Aorta (tissue), 5 donors: ENCODE measurements at regions not wholly inside any gene's neighbourhood (a gene's known extent, or its start where the extent isn't known, plus 50 kb on each side); places are given as distances from the start of the nearest gene placed in this dataset.

Experiments used
- ATAC-seq: fragments of 200-7000 bp; cut with Tn5 transposase; one replicate; pipeline ENCODE4 v1.9.1; 2022; ENCODE audit warnings: moderate library complexity; ENCODE audit not compliant: low FRiP score
- DNase-seq, 2 donors: peaks; one replicate each; pipeline ENCODE4 v3.0.0-alpha.2; 2020
- H3K27ac ChIP-seq, 2 donors: one replicate each; pipeline ENCODE4 v1.5.1; 2013; ENCODE audit warnings: low read length in 2 of 2, mild to moderate bottlenecking in 2 of 2, moderate library complexity in 2 of 2, control low read depth in 1 of 2, inconsistent platforms in 1 of 2, low read depth in 1 of 2
- H3K27me3 ChIP-seq, 2 donors: one replicate each; pipeline ENCODE4 v1.6.1; 2013; ENCODE audit warnings: control low read depth in 1 of 2, low read length in 1 of 2, mild to moderate bottlenecking in 1 of 2, moderate library complexity in 1 of 2; ENCODE audit not compliant: insufficient read depth in 2 of 2, control insufficient read depth in 1 of 2
- H3K36me3 ChIP-seq, 2 donors: one replicate each; pipeline ENCODE4 v1.6.1; 2013; ENCODE audit warnings: control low read depth in 1 of 2, low read length in 1 of 2, mild to moderate bottlenecking in 1 of 2; ENCODE audit not compliant: insufficient read depth in 2 of 2, control insufficient read depth in 1 of 2
- H3K4me1 ChIP-seq, 2 donors: one replicate each; pipeline ENCODE4 v1.6.1; 2013; ENCODE audit warnings: low read length in 2 of 2, control low read depth in 1 of 2, mild to moderate bottlenecking in 1 of 2, moderate library complexity in 1 of 2; ENCODE audit not compliant: insufficient read depth in 2 of 2, control insufficient read depth in 1 of 2
- H3K4me3 ChIP-seq, 2 donors: one replicate each; pipeline ENCODE4 v1.5.1; 2013; ENCODE audit warnings: low read length in 2 of 2, control low read depth in 1 of 2, mild to moderate bottlenecking in 1 of 2
- H3K9me3 ChIP-seq: one replicate; pipeline ENCODE4 v1.6.1; 2013; ENCODE audit warnings: mild to moderate bottlenecking, low read length; ENCODE audit not compliant: control insufficient read depth
- WGBS, 2 donors: extraction: QIAGEN DNeasy Blood & Tissue Kit; methylation state at CpG; one replicate each; pipeline ENCODE4 v1.1.7; 2013; 5-methylcytosine and 5-hydroxymethylcytosine counted together
- intact Hi-C, 2 donors: fragments of 100-400 bp; cut with DNase I; formaldehyde crosslinking; loops; one replicate each; pipeline versions ENCODE4 v1.14.2 to v1.15.0; 2022
- donor health status: healthy with polysubstance abuse.
- donor health status: Bipolar disorder and iron deficiency.
- donor health status: DM: no; HTN: no; CAD: no.
- donor health status: DM: no; HTN: no; CAD: no.
- donor health status: DM: yes; HTN: yes; CAD: no.

DNA sequence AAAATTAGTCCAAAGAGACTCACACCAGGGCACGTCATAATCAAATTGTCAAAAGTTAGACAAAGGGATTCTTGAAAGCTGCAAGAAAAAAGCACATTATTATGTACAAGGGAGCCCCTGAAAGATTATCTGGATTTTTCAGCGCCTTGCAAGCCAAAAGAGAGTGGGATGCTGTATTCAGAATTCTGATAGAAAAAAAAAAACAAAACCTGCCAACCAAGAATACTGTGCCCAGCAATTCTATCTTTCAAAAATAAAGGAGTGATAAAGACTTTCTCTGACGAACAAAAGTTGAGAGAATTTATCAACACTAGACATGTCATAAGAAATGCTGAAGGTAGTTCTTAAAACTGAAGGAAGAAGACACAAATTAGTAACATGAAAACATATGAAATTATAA, 240.2 kb downstream of the SNX13 start:
- H3K4me1 ChIP-seq = no peaks in the 10 kb centered on the region
- H3K36me3 ChIP-seq = no peaks in the 10 kb centered on the region
- H3K27me3 ChIP-seq = no peaks in the 10 kb centered on the region
- H3K27ac ChIP-seq = no peak overlapping the region
- intact Hi-C loops = no loop called here
- 59 to 78% methylated on average over 3 of the region's 3 CpGs for WGBS, 2 donors
- H3K4me3 ChIP-seq = no peak overlapping the region
- H3K9me3 ChIP-seq = peaks cover 4% of the 10 kb centered on the region
- DNase-seq (no peak), ATAC-seq (no peak)

- ATAC-seq (no peak), DNase-seq (no peak)
- intact Hi-C loops = no loop called here
- Histone ChIP-seq H3K27ac (no peak overlapping the region), H3K4me3 (no peak overlapping the region), H3K27me3 (no peaks in the 10 kb centered on the region), H3K9me3 (no peaks in the 10 kb centered on the region), H3K4me1 (no peaks in the 10 kb centered on the region), H3K36me3 (no peaks in the 10 kb centered on the region)
- WGBS, 2 donors = 45 to 48% methylated on average over 4 of the region's 4 CpGs
Observed at GRCh38 chr7:17706275-17706674, 234.0 kb downstream of the SNX13 start.

- H3K27me3 ChIP-seq = no peaks in the 10 kb centered on the region
- WGBS, 2 donors = 13 to 21% methylated on average over 3 of the region's 3 CpGs
- intact Hi-C loops = no loop called here
- ATAC-seq (peak; percentile 71), DNase-seq (peak in 1 of 2 donors; percentile 48)
- H3K27ac ChIP-seq = no peak overlapping the region
- no peaks in the 10 kb centered on the region for H3K36me3 ChIP-seq
- no peaks in the 10 kb centered on the region for H3K4me1 ChIP-seq
- H3K4me3 ChIP-seq = no peak overlapping the region
- H3K9me3 ChIP-seq = no peaks in the 10 kb centered on the region
Observed at GRCh38 chr7:17706734-17707133, 233.6 kb downstream of the SNX13 start.

DNA sequence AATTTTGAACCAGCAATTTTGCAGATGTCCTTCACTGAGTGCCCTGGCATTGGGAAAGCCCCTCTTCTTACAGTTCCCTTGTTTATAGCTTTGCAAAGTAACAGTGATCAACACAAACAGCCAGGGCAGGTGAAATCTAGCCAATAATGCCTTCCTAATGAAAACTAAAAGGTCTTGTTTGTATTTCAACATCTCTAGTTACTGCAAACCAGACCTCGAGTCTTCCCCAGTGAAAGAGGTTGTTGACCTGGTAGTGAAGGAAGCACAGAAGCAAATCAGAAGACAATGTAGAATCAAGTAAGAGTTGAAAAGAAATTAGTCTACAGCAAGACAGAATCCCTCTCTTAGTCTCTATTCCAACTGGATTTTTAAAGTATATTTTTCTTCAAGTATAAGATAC, 231.2 kb downstream of the SNX13 start:
- Histone ChIP-seq H3K9me3 (no peaks in the 10 kb centered on the region), H3K36me3 (no peaks in the 10 kb centered on the region), H3K4me3 (no peak overlapping the region), H3K27ac (no peak overlapping the region), H3K27me3 (no peaks in the 10 kb centered on the region), H3K4me1 (no peaks in the 10 kb centered on the region)
- no peak for DNase-seq
- whole genome bisulfite sequencing, 2 donors = 64 to 79% methylated on average over 1 of the region's 1 CpG
- intact Hi-C loops = no loop called here
- ATAC-seq = no peak

DNA sequence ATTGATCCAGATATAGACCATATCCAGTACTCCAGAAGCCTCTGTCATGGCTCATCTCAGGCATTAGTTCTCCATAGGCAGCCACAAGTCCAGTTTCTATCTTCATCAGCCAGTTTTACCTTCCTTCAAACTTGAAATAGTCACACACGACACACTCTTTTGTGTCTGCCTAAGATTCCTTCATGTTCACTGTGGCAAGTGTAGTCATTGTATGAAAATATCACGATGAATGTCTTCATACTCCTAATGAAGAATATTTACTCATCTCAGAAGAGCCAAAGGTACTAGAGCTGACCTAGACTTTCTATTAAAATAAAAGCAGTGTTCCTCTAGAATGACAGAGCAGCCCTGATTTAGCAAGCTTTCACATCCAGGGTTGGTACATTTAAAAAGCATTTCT, 230.7 kb downstream of the SNX13 start:
- intact Hi-C loops = no loop called here

GRCh38 chr7:17710312-17710711, 230.0 kb downstream of the SNX13 start:
- H3K4me1 ChIP-seq = no peaks in the 10 kb centered on the region
- ATAC-seq (no peak), DNase-seq (no peak)
- H3K9me3 ChIP-seq = no peaks in the 10 kb centered on the region
- intact Hi-C loops = no loop called here
- no peaks in the 10 kb centered on the region for H3K27me3 ChIP-seq
- no peak overlapping the region for H3K4me3 ChIP-seq
- WGBS, 2 donors = 82 to 87% methylated on average over 2 of the region's 2 CpGs
- H3K27ac ChIP-seq = no peak overlapping the region
- H3K36me3 ChIP-seq = no peaks in the 10 kb centered on the region

More for the DNA sequence above, 230.7 kb downstream of the SNX13 start:
- Histone ChIP-seq H3K4me1 (no peaks in the 10 kb centered on the region), H3K36me3 (no peaks in the 10 kb centered on the region), H3K9me3 (no peaks in the 10 kb centered on the region), H3K27ac (no peak overlapping the region), H3K27me3 (no peaks in the 10 kb centered on the region), H3K4me3 (no peak overlapping the region)
- 86 to 87% methylated on average over 2 of the region's 2 CpGs for WGBS, 2 donors
- ATAC-seq = no peak
- no peak for DNase-seq

DNA sequence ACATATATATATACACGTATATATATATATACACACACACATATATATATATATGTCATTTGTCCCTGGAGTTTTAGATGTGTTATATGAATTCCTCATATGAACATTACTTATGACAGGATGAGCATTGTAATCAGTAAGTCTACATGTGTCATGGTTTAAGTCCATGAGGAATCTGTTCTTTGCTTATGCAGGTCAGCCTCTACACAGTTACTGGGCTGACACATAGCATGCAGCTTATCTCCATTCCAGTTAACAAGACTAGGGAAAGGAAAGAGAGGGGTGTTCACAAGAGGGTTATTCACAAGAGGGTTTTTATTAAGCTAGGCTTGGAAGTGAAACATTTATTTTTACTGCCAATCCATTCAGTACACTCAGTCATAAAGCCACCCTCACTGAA, 226.7 kb downstream of the SNX13 start:
- Histone ChIP-seq H3K4me1 (no peaks in the 10 kb centered on the region), H3K27me3 (no peaks in the 10 kb centered on the region), H3K27ac (no peak overlapping the region), H3K4me3 (no peak overlapping the region), H3K36me3 (no peaks in the 10 kb centered on the region), H3K9me3 (no peaks in the 10 kb centered on the region)
- 21 to 63% methylated on average over 1 of the region's 1 CpG for WGBS, 2 donors
- no peak for DNase-seq
- intact Hi-C loops = no loop called here
- no peak for ATAC-seq

DNA sequence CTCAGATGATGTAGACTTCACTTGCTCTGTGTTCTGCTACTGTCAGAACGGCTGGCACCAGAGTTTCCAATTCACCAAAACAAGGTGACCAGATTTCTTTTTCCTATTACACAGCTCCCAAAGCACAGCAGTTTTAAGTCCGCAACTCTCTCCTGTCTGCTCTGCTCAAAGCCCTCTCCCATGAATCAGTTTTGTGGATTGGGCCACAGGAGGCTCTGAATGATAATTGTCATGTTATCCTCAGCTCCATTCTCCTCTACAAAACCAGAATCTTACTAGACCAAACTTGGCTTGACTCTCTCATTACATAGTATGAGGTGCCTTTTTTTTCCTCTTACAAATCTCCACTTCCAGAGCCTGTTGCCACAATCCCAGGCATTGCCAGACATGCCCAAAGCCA, 223.5 kb downstream of the SNX13 start:
- no peak overlapping the region for H3K4me3 ChIP-seq
- H3K4me1 ChIP-seq = no peaks in the 10 kb centered on the region
- no peaks in the 10 kb centered on the region for H3K27me3 ChIP-seq
- no peaks in the 10 kb centered on the region for H3K36me3 ChIP-seq
- intact Hi-C loops = no loop called here
- no peaks in the 10 kb centered on the region for H3K9me3 ChIP-seq
- no peak overlapping the region for H3K27ac ChIP-seq
- DNase-seq (no peak), ATAC-seq (no peak)
- WGBS, 2 donors = 36 to 68% methylated on average over 2 of the region's 2 CpGs

GRCh38 chr7:17719998-17720397, 220.3 kb downstream of the SNX13 start:
- no peaks in the 10 kb centered on the region for H3K9me3 ChIP-seq
- intact Hi-C loops = no loop called here
- H3K27me3 ChIP-seq = no peaks in the 10 kb centered on the region
- H3K27ac ChIP-seq = no peak overlapping the region
- DNase-seq (no peak), ATAC-seq (no peak)
- H3K4me1 ChIP-seq = no peaks in the 10 kb centered on the region
- WGBS, 2 donors = 84 to 90% methylated on average over 5 of the region's 5 CpGs
- H3K4me3 ChIP-seq = no peak overlapping the region
- no peaks in the 10 kb centered on the region for H3K36me3 ChIP-seq
